ENCODE measurements at regions not wholly inside any gene's neighbourhood (a gene's known extent, or its start where the extent isn't known, plus 50 kb on each side); places are given as distances from the start of the nearest gene placed in this dataset.

- DNase-seq (peak in 1 of 3 donors; percentile 17), ATAC-seq (ENCODE audit: low read depth in 2 of 2) (no peak)
- no peaks in the 10 kb centered on the region for H3K4me1 ChIP-seq (ENCODE audit: control insufficient read depth, insufficient read depth, low read length, poor library complexity, severe bottlenecking)
- Mint-ChIP-seq H3K27me3 (peaks cover 18% of the 10 kb centered on the region), H3K4me3 (no peak overlapping the region), H3K27ac (peak overlapping the region in 2 of 3 donors; percentile 70 to 74), H3K4me1 (peaks cover 0 to 11% (median 6%) of the 10 kb centered on the region in 4 donors), H3K9me3 (peaks cover 0 to 8% (median 3%) of the 10 kb centered on the region in 7 donors), H3K36me3 (peaks cover 5% of the 10 kb centered on the region)
- no peak overlapping the region for H3K27ac ChIP-seq (ENCODE audit: insufficient read depth, low read length, poor library complexity, severe bottlenecking)
- no peaks in the 10 kb centered on the region for H3K27me3 ChIP-seq (ENCODE audit: control insufficient read depth, insufficient read depth, low read length)
- H3K9me3 ChIP-seq (ENCODE audit: control insufficient read depth in 2 of 2, low read length in 2 of 2) = no peaks in the 10 kb centered on the region
- no peak overlapping the region for H3K4me3 ChIP-seq (ENCODE audit: low read depth, low read length)
- no peaks in the 10 kb centered on the region for H3K36me3 ChIP-seq (ENCODE audit: control insufficient read depth, insufficient read depth, low read length)
These were observed 98.5 kb downstream of the GYPC start for GRCh38 chr2:126754240-126755004.

GRCh38 chr2:126756125-126756524 is 100.2 kb downstream of the GYPC start:
- Mint-ChIP-seq H3K27me3 (peaks cover 18% of the 10 kb centered on the region), H3K27ac (peak overlapping the region; percentile 18 to 44 (median 28)), H3K4me3 (no peak overlapping the region), H3K36me3 (peaks cover 5% of the 10 kb centered on the region), H3K4me1 (peaks cover 0 to 25% (median 7%) of the 10 kb centered on the region in 4 donors), H3K9me3 (peaks cover 0 to 8% (median 3%) of the 10 kb centered on the region in 7 donors)
- ATAC-seq (ENCODE audit: low read depth in 2 of 2) (no peak), DNase-seq (no peak)
- H3K27me3 ChIP-seq (ENCODE audit: control insufficient read depth, insufficient read depth, low read length) = no peaks in the 10 kb centered on the region
- no peak overlapping the region for H3K4me3 ChIP-seq (ENCODE audit: low read depth, low read length)
- H3K9me3 ChIP-seq (ENCODE audit: control insufficient read depth in 2 of 2, low read length in 2 of 2) = no peaks in the 10 kb centered on the region
- no peak overlapping the region for H3K27ac ChIP-seq (ENCODE audit: insufficient read depth, low read length, poor library complexity, severe bottlenecking)
- no peaks in the 10 kb centered on the region for H3K36me3 ChIP-seq (ENCODE audit: control insufficient read depth, insufficient read depth, low read length)
- peaks cover under 1% of the 10 kb centered on the region for H3K4me1 ChIP-seq (ENCODE audit: control insufficient read depth, insufficient read depth, low read length, poor library complexity, severe bottlenecking)

GRCh38 chr2:126761256-126761980 is 105.5 kb downstream of the GYPC start:
- no peaks in the 10 kb centered on the region for H3K9me3 ChIP-seq (ENCODE audit: control insufficient read depth in 2 of 2, low read length in 2 of 2)
- H3K4me1 ChIP-seq (ENCODE audit: control insufficient read depth, insufficient read depth, low read length, poor library complexity, severe bottlenecking) = peaks cover 22% of the 10 kb centered on the region
- Mint-ChIP-seq H3K4me3 (peak overlapping the region in 2 of 4 donors; percentile 72 to 73), H3K27ac (peak overlapping the region; percentile 29 to 86 (median 82)), H3K27me3 (peaks cover 25% of the 10 kb centered on the region), H3K4me1 (peaks cover 18 to 61% (median 29%) of the 10 kb centered on the region in 4 donors), H3K36me3 (no peaks in the 10 kb centered on the region), H3K9me3 (peaks cover 0 to 3% (median 0%) of the 10 kb centered on the region in 7 donors)
- H3K27ac ChIP-seq (ENCODE audit: insufficient read depth, low read length, poor library complexity, severe bottlenecking) = peak overlapping the region; percentile 5
- DNase-seq (no peak), ATAC-seq (ENCODE audit: low read depth in 2 of 2) (no peak)
- no peaks in the 10 kb centered on the region for H3K27me3 ChIP-seq (ENCODE audit: control insufficient read depth, insufficient read depth, low read length)
- H3K4me3 ChIP-seq (ENCODE audit: low read depth, low read length) = peak overlapping the region; percentile 5
- no peaks in the 10 kb centered on the region for H3K36me3 ChIP-seq (ENCODE audit: control insufficient read depth, insufficient read depth, low read length)

- Mint-ChIP-seq H3K27ac (peak overlapping the region; percentile 29 to 97 (median 86)), H3K36me3 (no peaks in the 10 kb centered on the region), H3K4me1 (peaks cover 18 to 63% (median 31%) of the 10 kb centered on the region in 4 donors), H3K9me3 (peaks cover 0 to 3% (median 0%) of the 10 kb centered on the region in 7 donors), H3K4me3 (peak overlapping the region; percentile 1 to 73 (median 60)), H3K27me3 (peaks cover 21% of the 10 kb centered on the region)
- Histone ChIP-seq H3K27ac (ENCODE audit: insufficient read depth, low read length, poor library complexity, severe bottlenecking) (peak overlapping the region; percentile 5), H3K27me3 (ENCODE audit: control insufficient read depth, insufficient read depth, low read length) (no peaks in the 10 kb centered on the region), H3K36me3 (ENCODE audit: control insufficient read depth, insufficient read depth, low read length) (no peaks in the 10 kb centered on the region), H3K9me3 (ENCODE audit: control insufficient read depth in 2 of 2, low read length in 2 of 2) (no peaks in the 10 kb centered on the region), H3K4me1 (ENCODE audit: control insufficient read depth, insufficient read depth, low read length, poor library complexity, severe bottlenecking) (peaks cover 22% of the 10 kb centered on the region), H3K4me3 (ENCODE audit: low read depth, low read length) (peak overlapping the region; percentile 39)
- ATAC-seq (ENCODE audit: low read depth in 2 of 2) (peak; percentile 72 to 81), DNase-seq (peak in 2 of 3 donors; percentile 28 to 89)
These were observed 106.3 kb downstream of the GYPC start for GRCh38 chr2:126761981-126762878.

GRCh38 chr2:126764686-126765265 is 108.8 kb downstream of the GYPC start:
- Histone ChIP-seq H3K9me3 (ENCODE audit: control insufficient read depth in 2 of 2, low read length in 2 of 2) (no peaks in the 10 kb centered on the region), H3K36me3 (ENCODE audit: control insufficient read depth, insufficient read depth, low read length) (no peaks in the 10 kb centered on the region), H3K4me3 (ENCODE audit: low read depth, low read length) (no peak overlapping the region), H3K27me3 (ENCODE audit: control insufficient read depth, insufficient read depth, low read length) (no peaks in the 10 kb centered on the region), H3K27ac (ENCODE audit: insufficient read depth, low read length, poor library complexity, severe bottlenecking) (no peak overlapping the region), H3K4me1 (ENCODE audit: control insufficient read depth, insufficient read depth, low read length, poor library complexity, severe bottlenecking) (peaks cover 22% of the 10 kb centered on the region)
- peaks cover 0 to 1% (median 0%) of the 10 kb centered on the region in 7 donors for H3K9me3 Mint-ChIP-seq
- DNase-seq = no peak
- H3K27ac Mint-ChIP-seq = no peak overlapping the region
- peaks cover 11% of the 10 kb centered on the region for H3K27me3 Mint-ChIP-seq
- peaks cover 18 to 68% (median 34%) of the 10 kb centered on the region in 4 donors for H3K4me1 Mint-ChIP-seq
- no peaks in the 10 kb centered on the region for H3K36me3 Mint-ChIP-seq
- no peak overlapping the region for H3K4me3 Mint-ChIP-seq
- no peak for ATAC-seq (ENCODE audit: low read depth in 2 of 2)

GRCh38 chr2:126765395-126765794 is 109.4 kb downstream of the GYPC start:
- Mint-ChIP-seq H3K36me3 (no peaks in the 10 kb centered on the region), H3K4me3 (no peak overlapping the region), H3K27me3 (peaks cover 14% of the 10 kb centered on the region), H3K4me1 (peaks cover 18 to 69% (median 35%) of the 10 kb centered on the region in 4 donors), H3K9me3 (peaks cover 0 to 1% (median 0%) of the 10 kb centered on the region in 7 donors), H3K27ac (no peak overlapping the region)
- Histone ChIP-seq H3K4me1 (ENCODE audit: control insufficient read depth, insufficient read depth, low read length, poor library complexity, severe bottlenecking) (peaks cover 22% of the 10 kb centered on the region), H3K27ac (ENCODE audit: insufficient read depth, low read length, poor library complexity, severe bottlenecking) (no peak overlapping the region), H3K9me3 (ENCODE audit: control insufficient read depth in 2 of 2, low read length in 2 of 2) (no peaks in the 10 kb centered on the region), H3K4me3 (ENCODE audit: low read depth, low read length) (no peak overlapping the region), H3K27me3 (ENCODE audit: control insufficient read depth, insufficient read depth, low read length) (no peaks in the 10 kb centered on the region), H3K36me3 (ENCODE audit: control insufficient read depth, insufficient read depth, low read length) (no peaks in the 10 kb centered on the region)
- no peak for ATAC-seq (ENCODE audit: low read depth in 2 of 2)
- DNase-seq = no peak
